ENCODE measurements at regions not wholly inside any gene's neighbourhood (a gene's known extent, or its start where the extent isn't known, plus 50 kb on each side); places are given as distances from the start of the nearest gene placed in this dataset.

GRCh38 chr1:56442290-56442877 lies 137.0 kb downstream of the PLPP3 start:
- H3K4me3 Mint-ChIP-seq, result no peak overlapping the region

DNA sequence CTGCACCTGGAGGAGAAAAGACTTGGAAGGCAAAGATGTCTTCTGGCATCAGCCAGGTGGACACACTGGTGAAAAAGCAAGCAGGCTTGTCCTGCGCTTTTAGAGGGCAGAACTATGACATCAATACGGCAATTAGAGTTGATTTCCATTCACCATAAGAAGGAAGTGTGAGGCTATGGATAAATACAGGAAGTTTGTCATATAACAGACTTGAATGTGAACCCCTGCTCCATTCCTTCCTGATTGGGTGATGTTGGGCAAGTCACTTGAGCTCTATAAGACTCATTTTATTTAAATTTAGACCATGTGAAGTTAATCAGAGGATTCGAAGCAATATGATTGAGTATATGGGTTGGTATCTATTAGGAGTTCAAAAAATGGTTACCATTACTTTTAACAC lies 137.8 kb downstream of the PLPP3 start:
- Mint-ChIP-seq H3K9me3 (no peaks in the 10 kb centered on the region), H3K4me3 (no peak overlapping the region), H3K36me3 (ENCODE audit: low read depth) (no peaks in the 10 kb centered on the region), H3K4me1 (ENCODE audit: low read depth) (no peaks in the 10 kb centered on the region), H3K27me3 (ENCODE audit: insufficient read depth) (peaks cover 3% of the 10 kb centered on the region), H3K27ac (no peak overlapping the region)
- intact Hi-C loops (cut with micrococcal nuclease), result no loop called here
- no peak for DNase-seq (ENCODE audit: low spot score)

More at GRCh38 chr1:56442290-56442877, 137.0 kb downstream of the PLPP3 start:
- Mint-ChIP-seq H3K4me1 (ENCODE audit: low read depth) (no peaks in the 10 kb centered on the region), H3K27me3 (ENCODE audit: insufficient read depth) (peaks cover under 1% of the 10 kb centered on the region), H3K27ac (no peak overlapping the region), H3K36me3 (ENCODE audit: low read depth) (no peaks in the 10 kb centered on the region), H3K9me3 (no peaks in the 10 kb centered on the region)
- intact Hi-C loops (cut with micrococcal nuclease), result no loop called here
- DNase-seq (ENCODE audit: low spot score), result no peak

DNA sequence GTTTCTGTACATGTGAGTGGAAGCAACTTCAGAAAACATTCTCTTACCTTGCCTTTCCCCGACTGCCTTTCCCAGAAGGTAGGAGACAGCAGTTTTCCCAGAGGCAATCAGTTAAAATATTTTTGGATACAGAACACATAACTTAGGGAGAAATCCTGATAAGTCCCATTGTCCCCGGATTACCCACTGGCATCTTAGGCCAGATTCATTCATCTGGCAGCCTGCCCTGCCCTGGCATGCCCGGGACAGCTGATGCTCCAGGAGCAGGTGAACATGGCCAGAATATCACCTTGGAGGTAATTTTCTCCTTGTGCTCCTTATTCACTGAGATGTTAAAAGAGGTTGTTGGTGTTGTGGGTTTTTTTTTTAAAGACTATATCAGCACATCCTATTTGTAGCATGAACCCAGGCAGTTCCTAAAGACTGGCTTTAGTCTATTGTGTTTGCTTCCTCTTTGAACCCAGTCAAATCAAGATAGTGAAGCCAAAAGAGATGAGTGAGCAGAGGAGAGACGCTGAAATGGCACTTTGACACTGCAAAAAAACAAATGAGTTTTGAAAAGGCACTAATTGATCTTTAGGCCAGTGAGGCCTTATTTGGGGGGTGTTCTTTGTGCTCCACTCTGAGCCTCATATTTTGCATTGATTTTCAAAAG lies 139.6 kb downstream of the PLPP3 start:
- Mint-ChIP-seq H3K4me3 (no peak overlapping the region), H3K27ac (no peak overlapping the region), H3K4me1 (ENCODE audit: low read depth) (no peaks in the 10 kb centered on the region), H3K9me3 (no peaks in the 10 kb centered on the region), H3K27me3 (ENCODE audit: insufficient read depth) (peaks cover 3% of the 10 kb centered on the region), H3K36me3 (ENCODE audit: low read depth) (no peaks in the 10 kb centered on the region)
- DNase-seq (ENCODE audit: low spot score), result no peak
- intact Hi-C loops (cut with micrococcal nuclease), result no loop called here

- Mint-ChIP-seq H3K36me3 (ENCODE audit: low read depth) (no peaks in the 10 kb centered on the region), H3K27me3 (ENCODE audit: insufficient read depth) (peaks cover 3% of the 10 kb centered on the region), H3K27ac (no peak overlapping the region), H3K4me1 (ENCODE audit: low read depth) (no peaks in the 10 kb centered on the region), H3K9me3 (no peaks in the 10 kb centered on the region), H3K4me3 (no peak overlapping the region)
- DNase-seq (ENCODE audit: low spot score), result no peak
- intact Hi-C loops (cut with micrococcal nuclease), result no loop called here
These were observed 140.3 kb downstream of the PLPP3 start for GRCh38 chr1:56438901-56439551.

GRCh38 chr1:56437959-56438358 lies 141.4 kb downstream of the PLPP3 start:
- Mint-ChIP-seq H3K27ac (no peak overlapping the region), H3K9me3 (no peaks in the 10 kb centered on the region), H3K36me3 (ENCODE audit: low read depth) (no peaks in the 10 kb centered on the region), H3K4me3 (no peak overlapping the region), H3K27me3 (ENCODE audit: insufficient read depth) (peaks cover 3% of the 10 kb centered on the region), H3K4me1 (ENCODE audit: low read depth) (no peaks in the 10 kb centered on the region)
- DNase-seq (ENCODE audit: low spot score), result no peak
- intact Hi-C loops (cut with micrococcal nuclease), result no loop called here

DNA sequence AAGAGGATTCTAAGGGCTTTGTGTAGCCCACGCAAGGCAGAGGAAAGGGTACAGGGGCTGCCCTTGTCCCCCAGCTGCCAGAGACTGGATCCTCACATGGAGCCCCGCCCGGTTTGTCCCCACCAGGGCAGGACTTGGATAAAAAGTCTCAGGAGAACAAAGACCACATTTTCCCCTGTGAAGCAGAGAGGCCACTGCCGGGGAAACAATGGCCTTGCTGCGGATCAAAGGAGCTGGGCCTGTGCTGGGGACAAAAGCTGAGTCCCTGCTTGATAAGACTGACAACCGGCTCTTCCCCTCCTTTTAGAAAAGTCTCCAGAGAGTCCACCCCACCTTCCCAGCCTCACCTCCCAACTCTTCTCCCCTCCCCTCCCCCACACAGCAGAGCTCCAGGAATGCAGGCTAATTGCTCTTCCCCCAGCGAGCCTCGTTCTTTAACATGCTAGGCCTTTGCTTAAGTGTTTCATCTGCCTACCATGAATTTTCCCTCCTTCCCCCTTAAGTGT lies 142.4 kb downstream of the PLPP3 start:
- no peaks in the 10 kb centered on the region for H3K9me3 Mint-ChIP-seq
- H3K4me3 Mint-ChIP-seq, result no peak overlapping the region
- no peaks in the 10 kb centered on the region for H3K36me3 Mint-ChIP-seq (ENCODE audit: low read depth)
- no peak overlapping the region for H3K27ac Mint-ChIP-seq
- intact Hi-C loops (cut with micrococcal nuclease), result no loop called here
- peaks cover 3% of the 10 kb centered on the region for H3K27me3 Mint-ChIP-seq (ENCODE audit: insufficient read depth)
- no peak for DNase-seq (ENCODE audit: low spot score)
- H3K4me1 Mint-ChIP-seq (ENCODE audit: low read depth), result no peaks in the 10 kb centered on the region

DNA sequence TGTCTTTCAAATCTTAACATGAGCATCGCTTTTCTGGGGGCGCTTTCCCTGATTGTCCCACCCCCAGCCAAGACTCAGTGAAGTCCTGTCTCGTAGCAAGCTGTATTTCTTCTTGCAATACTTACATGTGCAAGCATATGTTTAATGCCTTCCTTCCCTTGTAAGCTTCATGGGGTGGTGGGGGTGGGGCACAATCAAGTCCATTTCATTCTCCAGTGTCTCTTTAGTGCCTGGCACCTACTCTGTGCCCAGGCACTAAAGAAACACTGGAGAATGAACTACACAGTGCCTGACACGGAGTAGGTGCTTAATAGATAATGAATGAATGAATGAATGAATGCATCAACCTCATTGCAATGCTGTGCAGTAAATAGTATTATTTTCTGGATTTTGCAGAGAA lies 143.1 kb downstream of the PLPP3 start:
- no peak overlapping the region for H3K4me3 Mint-ChIP-seq
- peaks cover 3% of the 10 kb centered on the region for H3K27me3 Mint-ChIP-seq (ENCODE audit: insufficient read depth)
- intact Hi-C loops (cut with micrococcal nuclease), result no loop called here
- DNase-seq (ENCODE audit: low spot score), result no peak
- H3K27ac Mint-ChIP-seq, result no peak overlapping the region
- no peaks in the 10 kb centered on the region for H3K4me1 Mint-ChIP-seq (ENCODE audit: low read depth)
- H3K9me3 Mint-ChIP-seq, result no peaks in the 10 kb centered on the region
- H3K36me3 Mint-ChIP-seq (ENCODE audit: low read depth), result no peaks in the 10 kb centered on the region

GRCh38 chr1:56435434-56436262 lies 143.7 kb downstream of the PLPP3 start:
- H3K4me1 Mint-ChIP-seq (ENCODE audit: low read depth), result no peaks in the 10 kb centered on the region
- no peak overlapping the region for H3K27ac Mint-ChIP-seq

DNA sequence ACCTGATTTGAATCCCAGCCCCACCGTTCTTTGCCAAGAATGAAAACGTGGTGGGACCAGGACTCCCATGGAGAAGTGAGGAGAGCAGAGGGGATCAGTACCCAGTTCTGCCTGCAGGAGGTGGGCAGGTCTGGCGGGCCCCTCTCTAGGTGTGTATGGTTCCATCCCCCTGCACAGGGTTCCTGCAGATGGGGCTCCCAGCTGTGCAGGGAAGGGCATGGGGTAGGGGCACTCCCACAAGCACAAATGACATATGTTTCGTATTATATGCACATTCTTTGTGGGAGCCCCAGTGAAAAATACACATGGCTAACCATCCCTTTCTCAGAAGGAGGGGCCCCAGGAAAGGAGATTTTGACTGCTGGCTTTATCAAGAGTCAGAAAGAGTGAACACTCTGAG lies 144.6 kb downstream of the PLPP3 start:
- peaks cover 3% of the 10 kb centered on the region for H3K27me3 Mint-ChIP-seq (ENCODE audit: insufficient read depth)
- H3K9me3 Mint-ChIP-seq, result no peaks in the 10 kb centered on the region
- intact Hi-C loops (cut with micrococcal nuclease), result no loop called here
- H3K27ac Mint-ChIP-seq, result no peak overlapping the region
- no peaks in the 10 kb centered on the region for H3K36me3 Mint-ChIP-seq (ENCODE audit: low read depth)
- no peak for DNase-seq (ENCODE audit: low spot score)
- H3K4me1 Mint-ChIP-seq (ENCODE audit: low read depth), result no peaks in the 10 kb centered on the region
- H3K4me3 Mint-ChIP-seq, result no peak overlapping the region

More at GRCh38 chr1:56435434-56436262, 143.7 kb downstream of the PLPP3 start:
- intact Hi-C loops (cut with micrococcal nuclease), result no loop called here
- Mint-ChIP-seq H3K36me3 (ENCODE audit: low read depth) (no peaks in the 10 kb centered on the region), H3K27me3 (ENCODE audit: insufficient read depth) (peaks cover 3% of the 10 kb centered on the region), H3K9me3 (no peaks in the 10 kb centered on the region), H3K4me3 (no peak overlapping the region)
- no peak for DNase-seq (ENCODE audit: low spot score)

- intact Hi-C loops (cut with micrococcal nuclease), result no loop called here
- DNase-seq (ENCODE audit: low spot score), result no peak
These were observed 145.3 kb downstream of the PLPP3 start for GRCh38 chr1:56434025-56434424.

GRCh38 chr1:56433056-56433577 lies 146.2 kb downstream of the PLPP3 start:
- Mint-ChIP-seq H3K27ac (no peak overlapping the region), H3K9me3 (no peaks in the 10 kb centered on the region), H3K27me3 (ENCODE audit: insufficient read depth) (peaks cover 4% of the 10 kb centered on the region), H3K36me3 (ENCODE audit: low read depth) (no peaks in the 10 kb centered on the region), H3K4me1 (ENCODE audit: low read depth) (no peaks in the 10 kb centered on the region), H3K4me3 (no peak overlapping the region)
- no peak for DNase-seq (ENCODE audit: low spot score)
- intact Hi-C loops (cut with micrococcal nuclease), result no loop called here

More at GRCh38 chr1:56434025-56434424, 145.3 kb downstream of the PLPP3 start:
- Mint-ChIP-seq H3K9me3 (no peaks in the 10 kb centered on the region), H3K4me1 (ENCODE audit: low read depth) (no peaks in the 10 kb centered on the region), H3K4me3 (no peak overlapping the region), H3K36me3 (ENCODE audit: low read depth) (no peaks in the 10 kb centered on the region), H3K27me3 (ENCODE audit: insufficient read depth) (peaks cover 4% of the 10 kb centered on the region), H3K27ac (peak overlapping the region; percentile 25)

GRCh38 chr1:56432166-56432971 lies 147.0 kb downstream of the PLPP3 start:
- Mint-ChIP-seq H3K27me3 (ENCODE audit: insufficient read depth) (peaks cover 3% of the 10 kb centered on the region), H3K4me3 (no peak overlapping the region)

More at GRCh38 chr1:56432166-56432971, 147.0 kb downstream of the PLPP3 start:
- DNase-seq (ENCODE audit: low spot score), result no peak
- Mint-ChIP-seq H3K27ac (no peak overlapping the region), H3K9me3 (no peaks in the 10 kb centered on the region), H3K36me3 (ENCODE audit: low read depth) (no peaks in the 10 kb centered on the region), H3K4me1 (ENCODE audit: low read depth) (no peaks in the 10 kb centered on the region)
- intact Hi-C loops (cut with micrococcal nuclease), result no loop called here
